Endothelial cell of umbilical vein (primary cell): ENCODE measurements at regions not wholly inside any gene's neighbourhood (a gene's known extent, or its start where the extent isn't known, plus 50 kb on each side); places are given as distances from the start of the nearest gene placed in this dataset.

ENCODE experiments used
- BruUV-seq: library from RNA; stranded (reverse); fragments of 400-500 nt; replicated peaks from 2 replicates; lab custom pipeline; 2021; lab: Mats Ljungman, UMichigan
- CTCF ChIA-PET: fragments of 300-600, 350-600 bp; sonication (Branson Sonifier 250); formaldehyde crosslinking; loops from one replicate; lab custom pipeline; 2021; ENCODE audit warnings: antibody characterized with exemption, inconsistent platforms; lab: Charles Lee
- POLR2A ChIA-PET: fragments of 300-600, 350-600 bp; sonication (Branson Sonifier 250); formaldehyde crosslinking; loops from one replicate; lab custom pipeline; 2021; ENCODE audit warnings: antibody characterized with exemption, inconsistent platforms; lab: Charles Lee
- DNase-seq: peaks from one replicate; pipeline ENCODE4 v3.0.0-alpha.2; 2011; ENCODE audit warnings: low read depth, low spot score
- FAIRE-seq: peaks from 2 replicates; lab custom pipeline; 2011; peaks lifted over from hg19 to GRCh38; lab: Jason Lieb, UNC
- H2AFZ ChIP-seq: 2 replicates; pipeline ENCODE4 v1.6.0; 2012; ENCODE audit warnings: low read depth, low read length, control low read depth, inconsistent platforms
- H3K27ac ChIP-seq: 2 replicates; pipeline ENCODE4 v1.5.1; 2011; ENCODE audit warnings: low read depth, mild to moderate bottlenecking, control low read depth, low read length, moderate library complexity; ENCODE audit not compliant: insufficient read depth
- H3K27me3 ChIP-seq, 2 experiments: 2 replicates each; pipeline versions ENCODE4 v1.6.0 to v1.6.1; 2011; ENCODE audit warnings: low read length in 2 of 2, mixed read lengths in 1 of 2; ENCODE audit not compliant: control insufficient read depth in 2 of 2, insufficient read depth in 2 of 2
- H3K36me3 ChIP-seq, 2 experiments: 2 replicates in 1 of 2; 3 replicates in 1 of 2; pipeline ENCODE4 v1.5.1; 2011; ENCODE audit warnings: low read length in 2 of 2, mild to moderate bottlenecking in 1 of 2, moderate library complexity in 1 of 2; ENCODE audit not compliant: control insufficient read depth in 2 of 2, insufficient read depth in 2 of 2; ENCODE audit errors: extremely low read depth in 1 of 2
- H3K4me1 ChIP-seq: 3 replicates; pipeline ENCODE4 v1.5.1; 2011; ENCODE audit warnings: mild to moderate bottlenecking, low read length; ENCODE audit not compliant: control insufficient read depth, insufficient read depth; ENCODE audit errors: extremely low read depth
- H3K4me2 ChIP-seq: 2 replicates; pipeline ENCODE4 v1.6.1; 2011; ENCODE audit warnings: low read length, control low read depth, mixed read lengths; ENCODE audit not compliant: insufficient read depth
- H3K4me3 ChIP-seq, 3 experiments: fragments of 200-600 bp in 1 of 3; sonication (generic), shearing (Covaris generic) in 1 of 3; replicated peaks in 1 of 3; 2 replicates each; pipeline ENCODE4 v1.5.1; 2011 to 2016; ENCODE audit warnings: control low read depth in 3 of 3, low read length in 3 of 3, mild to moderate bottlenecking in 2 of 3, inconsistent platforms in 1 of 3, low read depth in 1 of 3, moderate library complexity in 1 of 3; ENCODE audit not compliant: insufficient read depth in 1 of 3
- H3K79me2 ChIP-seq: 2 replicates; pipeline ENCODE4 v1.6.0; 2012; ENCODE audit warnings: low read length, inconsistent platforms; ENCODE audit not compliant: control insufficient read depth, insufficient read depth
- H3K9ac ChIP-seq: replicated peaks from 2 replicates; pipeline ENCODE3; 2011; ENCODE audit warnings: low read length, control low read depth; ENCODE audit not compliant: insufficient read depth; ENCODE audit errors: extremely low read depth
- H3K9me1 ChIP-seq: replicated peaks from 3 replicates; pipeline ENCODE4 v1.6.0; 2011; ENCODE audit warnings: mild to moderate bottlenecking, low read length; ENCODE audit not compliant: control insufficient read depth, insufficient read depth; ENCODE audit errors: extremely low read depth
- H3K9me3 ChIP-seq: replicated peaks from 2 replicates; pipeline ENCODE4 v1.5.1; 2012; ENCODE audit warnings: low read length, inconsistent platforms; ENCODE audit not compliant: control insufficient read depth, insufficient read depth
- H4K20me1 ChIP-seq: replicated peaks from 2 replicates; pipeline ENCODE3; 2011; ENCODE audit warnings: mild to moderate bottlenecking, low read length; ENCODE audit not compliant: control insufficient read depth, insufficient read depth; ENCODE audit errors: extremely low read depth
- EZH2 ChIP-seq: IDR thresholded peaks from 2 replicates; pipeline ENCODE4 v1.6.1; 2012; ENCODE audit warnings: borderline replicate concordance, low read depth, mild to moderate bottlenecking, moderate library complexity, low read length, inconsistent platforms; ENCODE audit not compliant: severe bottlenecking
- FOS ChIP-seq: IDR thresholded peaks from 2 replicates; pipeline ENCODE4 v1.6.1; 2011; ENCODE audit warnings: mild to moderate bottlenecking, low read length, moderate library complexity, borderline replicate concordance; ENCODE audit not compliant: insufficient read depth
- GATA2 ChIP-seq: IDR thresholded peaks from 2 replicates; pipeline ENCODE4 v1.7.0; 2011; ENCODE audit warnings: low read depth, mild to moderate bottlenecking, moderate library complexity, mixed read lengths, low read length; ENCODE audit not compliant: insufficient read length, insufficient read depth
- JUN ChIP-seq: IDR thresholded peaks from 2 replicates; pipeline ENCODE4 v1.6.1; 2011; ENCODE audit warnings: borderline replicate concordance, low read depth; ENCODE audit not compliant: insufficient read length, insufficient read depth
- MYC ChIP-seq: IDR thresholded peaks from one replicate; pipeline ENCODE4 v1.6.1; 2011; ENCODE audit warnings: mild to moderate bottlenecking, low read depth, low read length
- POLR2A ChIP-seq: IDR thresholded peaks from 2 replicates; pipeline ENCODE4 v1.6.1; 2012; ENCODE audit warnings: low read depth, mild to moderate bottlenecking, control low read depth, low read length
- POLR2AphosphoS5 ChIP-seq: IDR thresholded peaks from 2 replicates; pipeline ENCODE4 v1.6.1; 2012; ENCODE audit warnings: low read depth, mild to moderate bottlenecking, control low read depth, low read length, moderate library complexity; ENCODE audit not compliant: insufficient read depth
- dilution Hi-C: fragments of 300-500 bp; cut with MboI; formaldehyde crosslinking; loops from one replicate; pipeline ENCODE4 v1.15.0; 2019; ENCODE audit warnings: low sequenced_read_pairs; ENCODE audit not compliant: extremely low pct_ligation_motif_present
- intact Hi-C: fragments of 100-400 bp; cut with micrococcal nuclease; formaldehyde crosslinking; loops from one replicate; pipeline ENCODE4 v1.10.0; 2022
- TF ChIP-seq, protein P1 (sequence below): IDR thresholded peaks from 2 replicates; pipeline ENCODE4 v1.6.1; 2011; ENCODE audit not compliant: insufficient read depth, insufficient read length
- TF ChIP-seq, protein P2 (sequence below), 2 donors: IDR thresholded peaks; 1 replicate in 1 of 2; 2 replicates in 1 of 2; pipeline ENCODE4 v1.5.1; 2011; ENCODE audit warnings: low read length in 2 of 2, mild to moderate bottlenecking in 2 of 2, moderate library complexity in 2 of 2, control low read depth in 1 of 2, inconsistent platforms in 1 of 2, low read depth in 1 of 2; ENCODE audit not compliant: insufficient read depth in 1 of 2; ENCODE audit errors: extremely low read depth in 1 of 2

DNA sequence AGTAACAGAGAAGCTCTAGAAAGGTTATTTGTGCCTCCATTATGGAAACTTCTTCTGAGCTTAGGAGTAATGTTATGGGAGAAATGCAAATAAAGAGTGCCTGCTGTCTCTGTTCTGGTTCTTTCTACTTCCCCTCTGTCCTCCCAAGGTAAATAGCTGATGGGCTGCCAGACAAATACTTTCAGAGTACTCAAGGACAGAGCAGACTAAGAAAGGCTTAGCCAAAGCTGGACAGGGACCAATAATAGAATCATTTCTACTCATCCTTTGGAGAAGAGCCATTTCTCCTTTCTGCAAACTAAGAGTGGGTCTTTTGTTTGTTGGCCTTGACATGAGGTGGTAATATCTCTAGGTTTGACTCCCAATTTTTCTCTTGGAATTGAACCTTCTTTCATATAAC is 136.1 kb downstream of the MID1IP1 start:
- no peak overlapping the region for H3K4me2 ChIP-seq
- H3K9ac ChIP-seq, result no peak overlapping the region
- intact Hi-C loops, result no loop called here
- ChIA-PET POLR2A (no interaction called here), CTCF (no interaction called here)
- no peaks in the 10 kb centered on the region for H3K4me1 ChIP-seq
- H3K9me3 ChIP-seq, result no peaks in the 10 kb centered on the region
- H2AFZ ChIP-seq, result no peak overlapping the region
- FAIRE-seq (no peak), DNase-seq (no peak)
- dilution Hi-C loops, result no loop called here
- TF ChIP-seq GATA2, result no peak
- TF ChIP-seq JUN, result no peak
- TF ChIP-seq, protein P1, sequence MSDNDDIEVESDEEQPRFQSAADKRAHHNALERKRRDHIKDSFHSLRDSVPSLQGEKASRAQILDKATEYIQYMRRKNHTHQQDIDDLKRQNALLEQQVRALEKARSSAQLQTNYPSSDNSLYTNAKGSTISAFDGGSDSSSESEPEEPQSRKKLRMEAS, result no peak
- TF ChIP-seq FOS, result no peak
- TF ChIP-seq, protein P2, sequence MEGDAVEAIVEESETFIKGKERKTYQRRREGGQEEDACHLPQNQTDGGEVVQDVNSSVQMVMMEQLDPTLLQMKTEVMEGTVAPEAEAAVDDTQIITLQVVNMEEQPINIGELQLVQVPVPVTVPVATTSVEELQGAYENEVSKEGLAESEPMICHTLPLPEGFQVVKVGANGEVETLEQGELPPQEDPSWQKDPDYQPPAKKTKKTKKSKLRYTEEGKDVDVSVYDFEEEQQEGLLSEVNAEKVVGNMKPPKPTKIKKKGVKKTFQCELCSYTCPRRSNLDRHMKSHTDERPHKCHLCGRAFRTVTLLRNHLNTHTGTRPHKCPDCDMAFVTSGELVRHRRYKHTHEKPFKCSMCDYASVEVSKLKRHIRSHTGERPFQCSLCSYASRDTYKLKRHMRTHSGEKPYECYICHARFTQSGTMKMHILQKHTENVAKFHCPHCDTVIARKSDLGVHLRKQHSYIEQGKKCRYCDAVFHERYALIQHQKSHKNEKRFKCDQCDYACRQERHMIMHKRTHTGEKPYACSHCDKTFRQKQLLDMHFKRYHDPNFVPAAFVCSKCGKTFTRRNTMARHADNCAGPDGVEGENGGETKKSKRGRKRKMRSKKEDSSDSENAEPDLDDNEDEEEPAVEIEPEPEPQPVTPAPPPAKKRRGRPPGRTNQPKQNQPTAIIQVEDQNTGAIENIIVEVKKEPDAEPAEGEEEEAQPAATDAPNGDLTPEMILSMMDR (IDR thresholded peaks at IDR 0.05; ENCODE audit: extremely low read depth in 1 of 2, insufficient read depth in 1 of 2, low read depth in 1 of 2, low read length in 2 of 2), result no peak
- TF ChIP-seq MYC, result no peak
- no peak for TF ChIP-seq POLR2A
- TF ChIP-seq POLR2AphosphoS5, result no peak
- no peak for TF ChIP-seq EZH2
- no peaks in the 10 kb centered on the region for H3K9me1 ChIP-seq
- H3K27me3 ChIP-seq, result no peaks in the 10 kb centered on the region
- H4K20me1 ChIP-seq, result no peaks in the 10 kb centered on the region
- no peaks in the 10 kb centered on the region for H3K79me2 ChIP-seq
- no peaks in the 10 kb centered on the region for H3K36me3 ChIP-seq
- no peak overlapping the region for H3K4me3 ChIP-seq
- no TSS peak for BruUV-seq
- H3K27ac ChIP-seq, result no peak overlapping the region
